ENCODE measurements at regions not wholly inside any gene's neighbourhood (a gene's known extent, or its start where the extent isn't known, plus 50 kb on each side); places are given as distances from the start of the nearest gene placed in this dataset.
"Not testable (repeated sequence)": the region's sequence is repeated elsewhere in the genome, so short reads cannot be mapped to it uniquely, and the experiment has no call there.

- no peak for DNase-seq
Observed at GRCh38 chr1:234897390-234897749, 231.3 kb downstream of the TOMM20 start.

- no peak for DNase-seq
Observed at GRCh38 chr1:234896477-234897389, 231.9 kb downstream of the TOMM20 start.

- DNase-seq = peak; percentile 65
Observed at GRCh38 chr1:234893725-234894630, 234.7 kb downstream of the TOMM20 start.

- DNase-seq = no peak
Observed at GRCh38 chr1:234893359-234893724, 235.3 kb downstream of the TOMM20 start.

- DNase-seq = no peak
Observed at GRCh38 chr1:234892642-234893041, 236.0 kb downstream of the TOMM20 start.

GRCh38 chr1:234891427-234891826 is 237.2 kb downstream of the TOMM20 start:
- no peak for DNase-seq

GRCh38 chr1:234889643-234890042 is 239.0 kb downstream of the TOMM20 start:
- DNase-seq = no peak

- not testable (repeated sequence) for DNase-seq
Observed at GRCh38 chr1:234888247-234888646, 240.4 kb downstream of the TOMM20 start.

GRCh38 chr1:234887016-234887900 is 241.4 kb downstream of the TOMM20 start:
- DNase-seq = no peak

- no peak for DNase-seq
Observed at GRCh38 chr1:234886081-234886984, 242.3 kb downstream of the TOMM20 start.

GRCh38 chr1:234885601-234886000 is 243.0 kb downstream of the TOMM20 start:
- DNase-seq = no peak

GRCh38 chr1:234884701-234885100 is 243.9 kb downstream of the TOMM20 start:
- DNase-seq = no peak

- DNase-seq = no peak
Observed at GRCh38 chr1:234884006-234884405, 244.6 kb downstream of the TOMM20 start.

- DNase-seq = no peak
Observed at GRCh38 chr1:234882898-234883297, 245.7 kb downstream of the TOMM20 start.

GRCh38 chr1:234881893-234882771 is 246.5 kb downstream of the TOMM20 start:
- peak; percentile 42 for DNase-seq

- DNase-seq = no peak
Observed at GRCh38 chr1:234879147-234880080, 249.2 kb downstream of the TOMM20 start.

GRCh38 chr1:234878288-234878687 is 250.3 kb downstream of the TOMM20 start:
- no peak for DNase-seq

- no peak for DNase-seq
Observed at GRCh38 chr1:234877761-234878160, 250.9 kb downstream of the TOMM20 start.

Measured in stimulated activated CD8-positive, alpha-beta memory T cell treated with anti-CD3 and anti-CD28 coated beads, Interleukin-4, amount 100 ng/mL, for 48 hours (primary cell).